ENCODE measurements at regions not wholly inside any gene's neighbourhood (a gene's known extent, or its start where the extent isn't known, plus 50 kb on each side); places are given as distances from the start of the nearest gene placed in this dataset.

GRCh38 chr12:87142342-87142741, 886.2 kb upstream of the MGAT4C start:
- ChIA-PET CTCF (interaction anchor here (0.7 kb wide), 1 partner anchor 88 kb away, joined by 3 read pairs; no protein-coding TSS in a partner anchor), POLR2A (no interaction called here)
- Histone ChIP-seq H3K27ac (ENCODE audit: insufficient read depth in 1 of 2, low read depth in 1 of 2, low read length in 2 of 2, poor library complexity in 1 of 2, severe bottlenecking in 2 of 2) (no peak overlapping the region), H3K4me1 (ENCODE audit: control extremely low read depth in 1 of 4, control insufficient read depth in 4 of 4, insufficient read depth in 4 of 4, low read length in 3 of 4) (no peaks in the 10 kb centered on the region), H3K9me3 (ENCODE audit: control extremely low read depth in 1 of 5, control insufficient read depth in 4 of 5, insufficient read depth in 2 of 5, low read depth in 1 of 5, low read length in 4 of 5) (no peaks in the 10 kb centered on the region), H3K36me3 (ENCODE audit: control insufficient read depth in 4 of 4, insufficient read depth in 4 of 4, low read length in 3 of 4) (no peaks in the 10 kb centered on the region), H3K4me3 (ENCODE audit: control insufficient read depth in 1 of 7, extremely low read depth in 1 of 7, insufficient read depth in 4 of 7, low read depth in 2 of 7, low read length in 6 of 7) (no peak overlapping the region), H3K27me3 (replicated peaks in 2 of 5; ENCODE audit: control insufficient read depth in 4 of 5, insufficient read depth in 5 of 5, low read length in 4 of 5) (no peaks in the 10 kb centered on the region)
- DNase-seq: no peak

- no peaks in the 10 kb centered on the region for H3K9me3 ChIP-seq (ENCODE audit: control extremely low read depth in 1 of 5, control insufficient read depth in 4 of 5, insufficient read depth in 2 of 5, low read depth in 1 of 5, low read length in 4 of 5)
- no peak overlapping the region for H3K4me3 ChIP-seq (ENCODE audit: control insufficient read depth in 1 of 7, extremely low read depth in 1 of 7, insufficient read depth in 4 of 7, low read depth in 2 of 7, low read length in 6 of 7)
- CTCF ChIA-PET: no interaction called here
- H3K27me3 ChIP-seq (replicated peaks in 2 of 5; ENCODE audit: control insufficient read depth in 4 of 5, insufficient read depth in 5 of 5, low read length in 4 of 5): no peaks in the 10 kb centered on the region
- POLR2A ChIA-PET: no interaction called here
- no peak overlapping the region for H3K27ac ChIP-seq (ENCODE audit: insufficient read depth in 1 of 2, low read depth in 1 of 2, low read length in 2 of 2, poor library complexity in 1 of 2, severe bottlenecking in 2 of 2)
- peaks cover 0 to 6% (median 0%) of the 10 kb centered on the region in 4 experiments for H3K4me1 ChIP-seq (ENCODE audit: control extremely low read depth in 1 of 4, control insufficient read depth in 4 of 4, insufficient read depth in 4 of 4, low read length in 3 of 4)
- no peaks in the 10 kb centered on the region for H3K36me3 ChIP-seq (ENCODE audit: control insufficient read depth in 4 of 4, insufficient read depth in 4 of 4, low read length in 3 of 4)
- no peak for DNase-seq
Observed at GRCh38 chr12:87141091-87141490, 884.9 kb upstream of the MGAT4C start.

- no peak overlapping the region for H3K27ac ChIP-seq (ENCODE audit: insufficient read depth in 1 of 2, low read depth in 1 of 2, low read length in 2 of 2, poor library complexity in 1 of 2, severe bottlenecking in 2 of 2)
- no peaks in the 10 kb centered on the region for H3K27me3 ChIP-seq (replicated peaks in 2 of 5; ENCODE audit: control insufficient read depth in 4 of 5, insufficient read depth in 5 of 5, low read length in 4 of 5)
- no peak overlapping the region for H3K4me3 ChIP-seq (ENCODE audit: control insufficient read depth in 1 of 7, extremely low read depth in 1 of 7, insufficient read depth in 4 of 7, low read depth in 2 of 7, low read length in 6 of 7)
- no peaks in the 10 kb centered on the region for H3K36me3 ChIP-seq (ENCODE audit: control insufficient read depth in 4 of 4, insufficient read depth in 4 of 4, low read length in 3 of 4)
- DNase-seq: no peak
- no peaks in the 10 kb centered on the region for H3K9me3 ChIP-seq (ENCODE audit: control extremely low read depth in 1 of 5, control insufficient read depth in 4 of 5, insufficient read depth in 2 of 5, low read depth in 1 of 5, low read length in 4 of 5)
- H3K4me1 ChIP-seq (ENCODE audit: control extremely low read depth in 1 of 4, control insufficient read depth in 4 of 4, insufficient read depth in 4 of 4, low read length in 3 of 4): peaks cover 0 to 6% (median 0%) of the 10 kb centered on the region in 4 experiments
- POLR2A ChIA-PET: interaction anchor here (0.6 kb wide), 1 partner anchor 15 kb away, joined by 3 read pairs; no protein-coding TSS in a partner anchor
- 100% methylated on average over 1 of the region's 1 CpG for WGBS (ENCODE audit: insufficient coverage)
- CTCF ChIA-PET: no interaction called here
Observed at GRCh38 chr12:87140262-87140661, 884.1 kb upstream of the MGAT4C start.

- POLR2A ChIA-PET: no interaction called here
- H3K27me3 ChIP-seq (replicated peaks in 2 of 5; ENCODE audit: control insufficient read depth in 4 of 5, insufficient read depth in 5 of 5, low read length in 4 of 5): no peaks in the 10 kb centered on the region
Observed at GRCh38 chr12:87137220-87137619, 881.0 kb upstream of the MGAT4C start.

GRCh38 chr12:87136330-87136976, 880.3 kb upstream of the MGAT4C start:
- WGBS (ENCODE audit: insufficient coverage): 42% methylated on average over 2 of the region's 2 CpGs
- CTCF ChIA-PET: no interaction called here

More at GRCh38 chr12:87137220-87137619, 881.0 kb upstream of the MGAT4C start:
- CTCF ChIA-PET: no interaction called here
- DNase-seq: no peak
- no peak overlapping the region for H3K27ac ChIP-seq (ENCODE audit: insufficient read depth in 1 of 2, low read depth in 1 of 2, low read length in 2 of 2, poor library complexity in 1 of 2, severe bottlenecking in 2 of 2)
- no peaks in the 10 kb centered on the region for H3K9me3 ChIP-seq (ENCODE audit: control extremely low read depth in 1 of 5, control insufficient read depth in 4 of 5, insufficient read depth in 2 of 5, low read depth in 1 of 5, low read length in 4 of 5)
- no peak overlapping the region for H3K4me3 ChIP-seq (ENCODE audit: control insufficient read depth in 1 of 7, extremely low read depth in 1 of 7, insufficient read depth in 4 of 7, low read depth in 2 of 7, low read length in 6 of 7)
- H3K36me3 ChIP-seq (ENCODE audit: control insufficient read depth in 4 of 4, insufficient read depth in 4 of 4, low read length in 3 of 4): no peaks in the 10 kb centered on the region
- peaks cover 0 to 6% (median 0%) of the 10 kb centered on the region in 4 experiments for H3K4me1 ChIP-seq (ENCODE audit: control extremely low read depth in 1 of 4, control insufficient read depth in 4 of 4, insufficient read depth in 4 of 4, low read length in 3 of 4)

GRCh38 chr12:87127272-87127671, 871.1 kb upstream of the MGAT4C start:
- H3K36me3 ChIP-seq (ENCODE audit: control insufficient read depth in 4 of 4, insufficient read depth in 4 of 4, low read length in 3 of 4): no peaks in the 10 kb centered on the region
- POLR2A ChIA-PET: no interaction called here
- DNase-seq: no peak
- no peaks in the 10 kb centered on the region for H3K4me1 ChIP-seq (ENCODE audit: control extremely low read depth in 1 of 4, control insufficient read depth in 4 of 4, insufficient read depth in 4 of 4, low read length in 3 of 4)
- H3K27ac ChIP-seq (ENCODE audit: insufficient read depth in 1 of 2, low read depth in 1 of 2, low read length in 2 of 2, poor library complexity in 1 of 2, severe bottlenecking in 2 of 2): no peak overlapping the region
- CTCF ChIA-PET: no interaction called here
- H3K4me3 ChIP-seq (ENCODE audit: control insufficient read depth in 1 of 7, extremely low read depth in 1 of 7, insufficient read depth in 4 of 7, low read depth in 2 of 7, low read length in 6 of 7): no peak overlapping the region
- H3K9me3 ChIP-seq (ENCODE audit: control extremely low read depth in 1 of 5, control insufficient read depth in 4 of 5, insufficient read depth in 2 of 5, low read depth in 1 of 5, low read length in 4 of 5): peaks cover 0 to 6% (median 0%) of the 10 kb centered on the region in 5 experiments
- no peaks in the 10 kb centered on the region for H3K27me3 ChIP-seq (replicated peaks in 2 of 5; ENCODE audit: control insufficient read depth in 4 of 5, insufficient read depth in 5 of 5, low read length in 4 of 5)

More at GRCh38 chr12:87136330-87136976, 880.3 kb upstream of the MGAT4C start:
- Histone ChIP-seq H3K36me3 (ENCODE audit: control insufficient read depth in 4 of 4, insufficient read depth in 4 of 4, low read length in 3 of 4) (no peaks in the 10 kb centered on the region), H3K4me3 (ENCODE audit: control insufficient read depth in 1 of 7, extremely low read depth in 1 of 7, insufficient read depth in 4 of 7, low read depth in 2 of 7, low read length in 6 of 7) (no peak overlapping the region), H3K27ac (ENCODE audit: insufficient read depth in 1 of 2, low read depth in 1 of 2, low read length in 2 of 2, poor library complexity in 1 of 2, severe bottlenecking in 2 of 2) (no peak overlapping the region), H3K27me3 (replicated peaks in 2 of 5; ENCODE audit: control insufficient read depth in 4 of 5, insufficient read depth in 5 of 5, low read length in 4 of 5) (no peaks in the 10 kb centered on the region), H3K4me1 (ENCODE audit: control extremely low read depth in 1 of 4, control insufficient read depth in 4 of 4, insufficient read depth in 4 of 4, low read length in 3 of 4) (peaks cover 0 to 6% (median 0%) of the 10 kb centered on the region in 4 experiments), H3K9me3 (ENCODE audit: control extremely low read depth in 1 of 5, control insufficient read depth in 4 of 5, insufficient read depth in 2 of 5, low read depth in 1 of 5, low read length in 4 of 5) (no peaks in the 10 kb centered on the region)
- DNase-seq: peak in 2 of 3 donors; percentile 2 to 34
- POLR2A ChIA-PET: no interaction called here

GRCh38 chr12:87121896-87122295, 865.7 kb upstream of the MGAT4C start:
- Histone ChIP-seq H3K27ac (ENCODE audit: insufficient read depth in 1 of 2, low read depth in 1 of 2, low read length in 2 of 2, poor library complexity in 1 of 2, severe bottlenecking in 2 of 2) (no peak overlapping the region), H3K4me1 (ENCODE audit: control extremely low read depth in 1 of 4, control insufficient read depth in 4 of 4, insufficient read depth in 4 of 4, low read length in 3 of 4) (no peaks in the 10 kb centered on the region), H3K36me3 (ENCODE audit: control insufficient read depth in 4 of 4, insufficient read depth in 4 of 4, low read length in 3 of 4) (no peaks in the 10 kb centered on the region), H3K27me3 (replicated peaks in 2 of 5; ENCODE audit: control insufficient read depth in 4 of 5, insufficient read depth in 5 of 5, low read length in 4 of 5) (no peaks in the 10 kb centered on the region), H3K4me3 (ENCODE audit: control insufficient read depth in 1 of 7, extremely low read depth in 1 of 7, insufficient read depth in 4 of 7, low read depth in 2 of 7, low read length in 6 of 7) (no peak overlapping the region), H3K9me3 (ENCODE audit: control extremely low read depth in 1 of 5, control insufficient read depth in 4 of 5, insufficient read depth in 2 of 5, low read depth in 1 of 5, low read length in 4 of 5) (peaks cover 0 to 6% (median 0%) of the 10 kb centered on the region in 5 experiments)
- ChIA-PET CTCF (interaction anchor here (1.0 kb wide), 1 partner anchor 86 kb away, joined by 3 read pairs; no protein-coding TSS in a partner anchor), POLR2A (no interaction called here)
- DNase-seq: no peak
- WGBS (ENCODE audit: insufficient coverage): 95% methylated on average over 2 of the region's 3 CpGs

All from common myeloid progenitor, CD34-positive (primary cell).